ENCODE measurements at regions not wholly inside any gene's neighbourhood (a gene's known extent, or its start where the extent isn't known, plus 50 kb on each side); places are given as distances from the start of the nearest gene placed in this dataset.
A peak's percentile ranks its signal among the peaks of the same experiment; 100 is the strongest.

GRCh38 chrX:42946544-42947194, 168.7 kb upstream of the PPP1R2C start:
- Histone ChIP-seq H3K36me3 (ENCODE audit: insufficient read depth, low read length) (no peaks in the 10 kb centered on the region), H3K4me1 (ENCODE audit: insufficient read depth, low read length) (peaks cover 53% of the 10 kb centered on the region), H3K27ac (ENCODE audit: low read depth in 1 of 2, low read length in 2 of 2) (peak overlapping the region; percentile 53 to 69), H3K27me3 (ENCODE audit: control insufficient read depth in 1 of 2, insufficient read depth in 2 of 2, low read length in 2 of 2) (no peaks in the 10 kb centered on the region), H3K4me3 (ENCODE audit: low read length) (peak overlapping the region; percentile 16), H3K9me3 (ENCODE audit: control insufficient read depth in 1 of 2, insufficient read depth in 1 of 2, low read length in 2 of 2) (no peaks in the 10 kb centered on the region)
- H3K36me3 Mint-ChIP-seq (ENCODE audit: low read depth) = peaks cover 4% of the 10 kb centered on the region
- intact Hi-C loops (cut with DNase I, micrococcal nuclease) = no loop called here
- DNase-seq (peak in 5 of 14 experiments; percentile 4 to 51 (median 28)), ATAC-seq (ENCODE audit: poor library complexity) (peak; percentile 29)
- no peaks in the 10 kb centered on the region for H3K27me3 Mint-ChIP-seq
- H3K27ac Mint-ChIP-seq = peak overlapping the region; percentile 96
- TF ChIP-seq, protein P1, sequence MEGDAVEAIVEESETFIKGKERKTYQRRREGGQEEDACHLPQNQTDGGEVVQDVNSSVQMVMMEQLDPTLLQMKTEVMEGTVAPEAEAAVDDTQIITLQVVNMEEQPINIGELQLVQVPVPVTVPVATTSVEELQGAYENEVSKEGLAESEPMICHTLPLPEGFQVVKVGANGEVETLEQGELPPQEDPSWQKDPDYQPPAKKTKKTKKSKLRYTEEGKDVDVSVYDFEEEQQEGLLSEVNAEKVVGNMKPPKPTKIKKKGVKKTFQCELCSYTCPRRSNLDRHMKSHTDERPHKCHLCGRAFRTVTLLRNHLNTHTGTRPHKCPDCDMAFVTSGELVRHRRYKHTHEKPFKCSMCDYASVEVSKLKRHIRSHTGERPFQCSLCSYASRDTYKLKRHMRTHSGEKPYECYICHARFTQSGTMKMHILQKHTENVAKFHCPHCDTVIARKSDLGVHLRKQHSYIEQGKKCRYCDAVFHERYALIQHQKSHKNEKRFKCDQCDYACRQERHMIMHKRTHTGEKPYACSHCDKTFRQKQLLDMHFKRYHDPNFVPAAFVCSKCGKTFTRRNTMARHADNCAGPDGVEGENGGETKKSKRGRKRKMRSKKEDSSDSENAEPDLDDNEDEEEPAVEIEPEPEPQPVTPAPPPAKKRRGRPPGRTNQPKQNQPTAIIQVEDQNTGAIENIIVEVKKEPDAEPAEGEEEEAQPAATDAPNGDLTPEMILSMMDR (IDR thresholded peaks at IDR 0.05) = no peak
- ChIA-PET CTCF (no interaction called here), POLR2A (no interaction called here)
- H3K4me1 Mint-ChIP-seq (ENCODE audit: low read depth) = peaks cover 88% of the 10 kb centered on the region
- peak overlapping the region; percentile 3 for H3K4me3 Mint-ChIP-seq
- H3K9me3 Mint-ChIP-seq = no peaks in the 10 kb centered on the region

- H3K4me3 Mint-ChIP-seq = peak overlapping the region; percentile 2
- Histone ChIP-seq H3K36me3 (ENCODE audit: insufficient read depth, low read length) (no peaks in the 10 kb centered on the region), H3K9me3 (ENCODE audit: control insufficient read depth in 1 of 2, insufficient read depth in 1 of 2, low read length in 2 of 2) (no peaks in the 10 kb centered on the region), H3K27ac (ENCODE audit: low read depth in 1 of 2, low read length in 2 of 2) (peak overlapping the region in 1 of 2 donors; percentile 67), H3K27me3 (ENCODE audit: control insufficient read depth in 1 of 2, insufficient read depth in 2 of 2, low read length in 2 of 2) (no peaks in the 10 kb centered on the region), H3K4me3 (ENCODE audit: low read length) (no peak overlapping the region), H3K4me1 (ENCODE audit: insufficient read depth, low read length) (peaks cover 36% of the 10 kb centered on the region)
- DNase-seq = peak in 7 of 14 experiments; percentile 26 to 74 (median 53)
- POLR2A ChIA-PET = interaction anchor here (0.7 kb wide), 1 partner anchor 1150 kb away, joined by 4 read pairs; no protein-coding TSS in a partner anchor
- H3K36me3 Mint-ChIP-seq (ENCODE audit: low read depth) = peaks cover 4% of the 10 kb centered on the region
- peaks cover 76% of the 10 kb centered on the region for H3K4me1 Mint-ChIP-seq (ENCODE audit: low read depth)
- H3K27ac Mint-ChIP-seq = peak overlapping the region; percentile 96
- intact Hi-C loops (cut with DNase I, micrococcal nuclease) = no loop called here
- no peaks in the 10 kb centered on the region for H3K27me3 Mint-ChIP-seq
- TF ChIP-seq, protein P1 (IDR thresholded peaks at IDR 0.05) = no peak
- H3K9me3 Mint-ChIP-seq = no peaks in the 10 kb centered on the region
- CTCF ChIA-PET = interaction anchor here (0.6 to 0.8 kb wide), 2 partner anchors 9 to 170 kb away, joined by 3 to 4 read pairs; no protein-coding TSS in a partner anchor
- peak; percentile 32 for ATAC-seq (ENCODE audit: poor library complexity)
Observed at GRCh38 chrX:42948723-42949657, 171.0 kb upstream of the PPP1R2C start.

GRCh38 chrX:42951747-42952146, 173.8 kb upstream of the PPP1R2C start:
- TF ChIP-seq, protein P1 (IDR thresholded peaks at IDR 0.05) = no peak
- Histone ChIP-seq H3K4me1 (ENCODE audit: insufficient read depth, low read length) (peaks cover 25% of the 10 kb centered on the region), H3K4me3 (ENCODE audit: low read length) (no peak overlapping the region), H3K36me3 (ENCODE audit: insufficient read depth, low read length) (no peaks in the 10 kb centered on the region), H3K27me3 (ENCODE audit: control insufficient read depth in 1 of 2, insufficient read depth in 2 of 2, low read length in 2 of 2) (no peaks in the 10 kb centered on the region), H3K27ac (ENCODE audit: low read depth in 1 of 2, low read length in 2 of 2) (no peak overlapping the region), H3K9me3 (ENCODE audit: control insufficient read depth in 1 of 2, insufficient read depth in 1 of 2, low read length in 2 of 2) (no peaks in the 10 kb centered on the region)
- Mint-ChIP-seq H3K36me3 (ENCODE audit: low read depth) (peaks cover 4% of the 10 kb centered on the region), H3K4me3 (peak overlapping the region; percentile 4), H3K4me1 (ENCODE audit: low read depth) (peaks cover 61% of the 10 kb centered on the region), H3K9me3 (no peaks in the 10 kb centered on the region), H3K27me3 (no peaks in the 10 kb centered on the region), H3K27ac (peak overlapping the region; percentile 42)
- CTCF ChIA-PET = no interaction called here
- DNase-seq (no peak), ATAC-seq (ENCODE audit: poor library complexity) (no peak)
- intact Hi-C loops (cut with DNase I, micrococcal nuclease) = no loop called here
- POLR2A ChIA-PET = no interaction called here
